ENCODE measurements at regions not wholly inside any gene's neighbourhood (a gene's known extent, or its start where the extent isn't known, plus 50 kb on each side); places are given as distances from the start of the nearest gene placed in this dataset.

GRCh38 chr4:72938516-72938915 is 131.0 kb downstream of the COX18 start:
- H3K9ac ChIP-seq (replicated peaks; ENCODE audit: extremely low read depth, insufficient read depth, low read length): no peak overlapping the region
- H3K27ac ChIP-seq (ENCODE audit: insufficient read depth, low read depth, low read length): no peak overlapping the region
- no peaks in the 10 kb centered on the region for H3K79me2 ChIP-seq (ENCODE audit: control insufficient read depth, insufficient read depth, low read length)
- FAIRE-seq (no peak), DNase-seq (ENCODE audit: low read depth, low spot score) (no peak)
- H3K27me3 ChIP-seq (ENCODE audit: control insufficient read depth in 2 of 2, insufficient read depth in 2 of 2, low read length in 2 of 2): no peaks in the 10 kb centered on the region
- ChIA-PET POLR2A (no interaction called here), CTCF (interaction anchor here (0.7 kb wide), 1 partner anchor 186 kb away, joined by 4 read pairs; no protein-coding TSS in a partner anchor)
- dilution Hi-C loops (cut with MboI; ENCODE audit: extremely low pct_ligation_motif_present, low sequenced_read_pairs) (no loop called here), intact Hi-C loops (cut with micrococcal nuclease) (no loop called here)
- TF ChIP-seq FOS (IDR thresholded peaks at IDR 0.05; ENCODE audit: borderline replicate concordance, insufficient read depth, low read length) (no peak), CTCF (IDR thresholded peaks at IDR 0.05; ENCODE audit: extremely low read depth in 1 of 2, insufficient read depth in 1 of 2, low read depth in 1 of 2, low read length in 2 of 2) (no peak), MYC (IDR thresholded peaks at IDR 0.05; ENCODE audit: low read depth, low read length) (no peak), MAX (IDR thresholded peaks at IDR 0.05; ENCODE audit: insufficient read depth, insufficient read length) (no peak), POLR2AphosphoS5 (IDR thresholded peaks at IDR 0.05; ENCODE audit: insufficient read depth, low read depth, low read length) (no peak), GATA2 (IDR thresholded peaks at IDR 0.05; ENCODE audit: insufficient read depth, insufficient read length, low read depth, low read length) (no peak), POLR2A (IDR thresholded peaks at IDR 0.05; ENCODE audit: low read depth, low read length) (no peak), EZH2 (IDR thresholded peaks at IDR 0.05; ENCODE audit: borderline replicate concordance, low read depth, low read length, severe bottlenecking) (no peak), JUN (IDR thresholded peaks at IDR 0.05; ENCODE audit: borderline replicate concordance, insufficient read depth, insufficient read length, low read depth) (no peak)
- BruUV-seq (replicated peaks): no TSS peak
- no peak overlapping the region for H3K4me2 ChIP-seq (ENCODE audit: insufficient read depth, low read length)
- H3K4me3 ChIP-seq (replicated peaks in 1 of 3; ENCODE audit: insufficient read depth in 1 of 3, low read depth in 1 of 3, low read length in 3 of 3): no peak overlapping the region
- no peak overlapping the region for H2AFZ ChIP-seq (ENCODE audit: low read depth, low read length)
- H3K9me1 ChIP-seq (replicated peaks; ENCODE audit: control insufficient read depth, extremely low read depth, insufficient read depth, low read length): no peaks in the 10 kb centered on the region
- no peaks in the 10 kb centered on the region for H3K36me3 ChIP-seq (ENCODE audit: control insufficient read depth in 2 of 2, extremely low read depth in 1 of 2, insufficient read depth in 2 of 2, low read length in 2 of 2)
- no peaks in the 10 kb centered on the region for H4K20me1 ChIP-seq (replicated peaks; ENCODE audit: control insufficient read depth, extremely low read depth, insufficient read depth, low read length)
- no peaks in the 10 kb centered on the region for H3K9me3 ChIP-seq (replicated peaks; ENCODE audit: control insufficient read depth, insufficient read depth, low read length)
- peaks cover 3% of the 10 kb centered on the region for H3K4me1 ChIP-seq (ENCODE audit: control insufficient read depth, extremely low read depth, insufficient read depth, low read length)
